ENCODE measurements at regions not wholly inside any gene's neighbourhood (a gene's known extent, or its start where the extent isn't known, plus 50 kb on each side); places are given as distances from the start of the nearest gene placed in this dataset.

DNA sequence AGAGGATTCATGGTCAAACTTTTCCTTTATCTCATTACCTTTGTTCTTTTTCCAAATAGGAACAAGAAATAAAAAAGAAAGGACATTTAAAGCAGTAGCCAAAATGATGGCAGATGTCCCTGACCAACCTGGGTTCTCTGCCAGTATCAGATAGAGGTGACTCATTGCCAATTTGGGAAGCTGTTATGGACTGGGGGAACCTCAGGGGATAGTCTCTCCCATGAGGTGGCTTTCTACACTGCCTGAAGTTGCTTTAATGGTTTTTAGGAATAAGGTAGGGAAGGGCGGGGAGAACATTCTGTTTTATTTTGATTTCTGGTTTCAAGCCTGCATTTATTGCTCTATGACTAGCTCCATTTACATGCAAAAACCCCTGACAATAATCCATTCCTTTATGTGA lies 457.9 kb upstream of the TPK1 start:
- intact Hi-C loops (cut with DNase I; ENCODE audit: low total_unique reads) = no loop called here
- no peak for ATAC-seq

DNA sequence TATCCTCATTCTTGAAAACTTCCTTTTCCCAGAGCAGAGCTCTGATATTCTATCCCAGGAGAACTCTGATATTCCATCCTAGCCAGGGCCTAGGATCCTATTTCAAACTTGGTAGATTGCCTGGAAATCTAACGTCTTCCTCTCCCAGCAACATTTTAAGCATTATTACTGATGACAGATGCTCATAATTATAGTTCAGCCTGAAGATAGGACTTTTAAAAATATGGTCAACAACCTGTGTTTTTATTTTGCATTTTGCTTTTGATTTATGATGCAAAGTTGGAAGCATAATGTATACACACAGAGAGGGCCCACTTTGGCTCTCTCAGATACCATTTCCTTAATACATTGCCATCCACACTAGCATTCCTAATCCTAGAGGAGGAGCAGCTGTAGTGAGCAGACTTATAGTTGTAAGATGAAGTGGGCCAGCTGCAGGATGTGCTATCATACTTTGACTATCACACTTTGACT lies 457.4 kb upstream of the TPK1 start:
- in situ Hi-C loops (cut with MboI; ENCODE audit: low sequenced_read_pairs in 4 of 4) = no loop called here
- H3K9me3 ChIP-seq = no peaks in the 10 kb centered on the region
- H3K4me1 ChIP-seq = no peaks in the 10 kb centered on the region
- no peak overlapping the region for H3K27ac ChIP-seq
- H3K4me3 ChIP-seq = no peak overlapping the region
- H3K36me3 ChIP-seq = no peaks in the 10 kb centered on the region
- TF ChIP-seq, protein P1, sequence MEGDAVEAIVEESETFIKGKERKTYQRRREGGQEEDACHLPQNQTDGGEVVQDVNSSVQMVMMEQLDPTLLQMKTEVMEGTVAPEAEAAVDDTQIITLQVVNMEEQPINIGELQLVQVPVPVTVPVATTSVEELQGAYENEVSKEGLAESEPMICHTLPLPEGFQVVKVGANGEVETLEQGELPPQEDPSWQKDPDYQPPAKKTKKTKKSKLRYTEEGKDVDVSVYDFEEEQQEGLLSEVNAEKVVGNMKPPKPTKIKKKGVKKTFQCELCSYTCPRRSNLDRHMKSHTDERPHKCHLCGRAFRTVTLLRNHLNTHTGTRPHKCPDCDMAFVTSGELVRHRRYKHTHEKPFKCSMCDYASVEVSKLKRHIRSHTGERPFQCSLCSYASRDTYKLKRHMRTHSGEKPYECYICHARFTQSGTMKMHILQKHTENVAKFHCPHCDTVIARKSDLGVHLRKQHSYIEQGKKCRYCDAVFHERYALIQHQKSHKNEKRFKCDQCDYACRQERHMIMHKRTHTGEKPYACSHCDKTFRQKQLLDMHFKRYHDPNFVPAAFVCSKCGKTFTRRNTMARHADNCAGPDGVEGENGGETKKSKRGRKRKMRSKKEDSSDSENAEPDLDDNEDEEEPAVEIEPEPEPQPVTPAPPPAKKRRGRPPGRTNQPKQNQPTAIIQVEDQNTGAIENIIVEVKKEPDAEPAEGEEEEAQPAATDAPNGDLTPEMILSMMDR (IDR thresholded peaks at IDR 0.05 in 4 of 5, conservative IDR thresholded peaks at IDR 0.05 in 1 of 5) = no peak
- no peak for TF ChIP-seq POLR2A (IDR thresholded peaks at IDR 0.05)
- intact Hi-C loops (cut with DNase I; ENCODE audit: low total_unique reads) = no loop called here
- no peak for ATAC-seq
- DNase-seq = no peak
- H3K27me3 ChIP-seq = no peaks in the 10 kb centered on the region

More for the DNA sequence above, 457.9 kb upstream of the TPK1 start:
- H3K4me1 ChIP-seq = no peaks in the 10 kb centered on the region
- no peak overlapping the region for H3K27ac ChIP-seq
- H3K36me3 ChIP-seq = no peaks in the 10 kb centered on the region
- no peak overlapping the region for H3K4me3 ChIP-seq
- H3K27me3 ChIP-seq = no peaks in the 10 kb centered on the region
- in situ Hi-C loops (cut with MboI; ENCODE audit: low sequenced_read_pairs in 4 of 4) = no loop called here
- DNase-seq = no peak
- no peaks in the 10 kb centered on the region for H3K9me3 ChIP-seq
- TF ChIP-seq POLR2A (IDR thresholded peaks at IDR 0.05) = no peak
- TF ChIP-seq, protein P1 (IDR thresholded peaks at IDR 0.05 in 4 of 5, conservative IDR thresholded peaks at IDR 0.05 in 1 of 5) = no peak

DNA sequence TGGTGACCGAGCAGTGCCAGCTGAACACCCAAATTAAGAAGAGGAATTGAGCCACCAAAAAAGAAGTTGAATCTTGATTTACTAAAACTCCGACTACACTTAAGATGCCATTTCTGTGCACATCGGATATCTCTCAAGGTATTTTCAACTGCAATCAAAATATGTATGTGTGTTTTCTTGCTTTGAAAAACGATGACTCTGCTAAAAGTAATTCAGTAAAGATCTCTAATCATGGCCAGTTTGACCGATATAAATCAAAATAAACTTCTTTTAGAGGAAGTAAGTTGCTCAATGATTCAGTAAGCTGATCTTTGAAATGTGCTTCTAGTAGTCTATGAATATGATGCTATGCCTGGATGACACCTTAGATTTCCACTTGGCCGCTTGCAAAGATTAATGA lies 453.5 kb upstream of the TPK1 start:
- Histone ChIP-seq H3K4me3 (no peak overlapping the region), H3K4me1 (no peaks in the 10 kb centered on the region), H3K27ac (no peak overlapping the region), H3K27me3 (no peaks in the 10 kb centered on the region), H3K9me3 (no peaks in the 10 kb centered on the region), H3K36me3 (no peaks in the 10 kb centered on the region)
- DNase-seq (no peak), ATAC-seq (no peak)
- intact Hi-C loops (cut with DNase I; ENCODE audit: low total_unique reads) = no loop called here
- in situ Hi-C loops (cut with MboI; ENCODE audit: low sequenced_read_pairs in 4 of 4) = no loop called here
- TF ChIP-seq POLR2A (IDR thresholded peaks at IDR 0.05) = no peak
- TF ChIP-seq, protein P1 (IDR thresholded peaks at IDR 0.05 in 4 of 5, conservative IDR thresholded peaks at IDR 0.05 in 1 of 5) = no peak

DNA sequence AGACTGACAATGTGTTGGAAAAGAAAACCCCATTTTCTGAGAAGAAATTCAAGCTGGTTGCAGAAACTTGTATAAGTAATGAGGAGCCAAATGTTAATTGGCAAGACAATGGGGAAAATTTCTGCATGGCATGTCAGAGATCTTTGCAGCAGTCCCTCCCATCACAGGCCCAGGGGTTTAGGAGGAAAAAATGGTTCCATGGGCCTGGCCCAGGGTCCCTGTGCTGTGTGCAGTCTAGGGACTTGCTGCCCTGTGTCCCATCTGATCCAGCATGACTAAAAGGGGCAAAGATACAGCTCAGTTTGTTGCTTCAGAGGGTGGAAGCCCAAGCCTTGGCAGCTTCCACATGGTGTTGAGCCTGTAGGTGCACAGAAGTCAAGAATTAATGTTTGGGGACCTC lies 440.3 kb upstream of the TPK1 start:
- no peaks in the 10 kb centered on the region for H3K4me1 ChIP-seq
- H3K36me3 ChIP-seq = no peaks in the 10 kb centered on the region
- H3K27me3 ChIP-seq = no peaks in the 10 kb centered on the region
- in situ Hi-C loops (cut with MboI; ENCODE audit: low sequenced_read_pairs in 4 of 4) (no loop called here), intact Hi-C loops (cut with DNase I; ENCODE audit: low total_unique reads) (no loop called here)
- TF ChIP-seq POLR2A (IDR thresholded peaks at IDR 0.05) = no peak
- TF ChIP-seq, protein P1 (IDR thresholded peaks at IDR 0.05 in 4 of 5, conservative IDR thresholded peaks at IDR 0.05 in 1 of 5) = no peak
- peaks cover 0 to 2% (median 0%) of the 10 kb centered on the region in 3 donors for H3K9me3 ChIP-seq
- DNase-seq = no peak
- no peak for ATAC-seq
- no peak overlapping the region for H3K4me3 ChIP-seq
- no peak overlapping the region for H3K27ac ChIP-seq
